Keratinocyte (primary cell): ENCODE measurements at regions not wholly inside any gene's neighbourhood (a gene's known extent, or its start where the extent isn't known, plus 50 kb on each side); places are given as distances from the start of the nearest gene placed in this dataset.

Source experiments
- DNase-seq: peaks from one replicate; pipeline ENCODE4 v3.0.0-alpha.2; 2011; ENCODE audit warnings: low read depth, missing footprints, low spot score
- FAIRE-seq: peaks from 2 replicates; lab custom pipeline; 2011; peaks lifted over from hg19 to GRCh38; lab: Jason Lieb, UNC
- H2AFZ ChIP-seq: 2 replicates; pipeline ENCODE4 v1.6.0; 2012; ENCODE audit warnings: low read length, control low read depth, inconsistent platforms; ENCODE audit not compliant: control insufficient read depth
- H3K27ac ChIP-seq: 2 replicates; pipeline ENCODE4 v1.5.1; 2011; ENCODE audit warnings: low read length; ENCODE audit not compliant: control insufficient read depth, insufficient read depth
- H3K27me3 ChIP-seq: 3 replicates; pipeline ENCODE4 v1.6.0; 2011; ENCODE audit warnings: low read length; ENCODE audit not compliant: control insufficient read depth, insufficient read depth; ENCODE audit errors: extremely low read depth
- H3K36me3 ChIP-seq, 2 experiments: 2 replicates in 1 of 2; 3 replicates in 1 of 2; pipeline ENCODE4 v1.5.1; 2011; ENCODE audit warnings: low read length in 2 of 2, mild to moderate bottlenecking in 1 of 2; ENCODE audit not compliant: control insufficient read depth in 2 of 2, insufficient read depth in 2 of 2; ENCODE audit errors: extremely low read depth in 1 of 2
- H3K4me1 ChIP-seq: 3 replicates; pipeline ENCODE4 v1.5.1; 2011; ENCODE audit warnings: low read length; ENCODE audit not compliant: control insufficient read depth, insufficient read depth; ENCODE audit errors: extremely low read depth
- H3K4me2 ChIP-seq: 3 replicates; pipeline ENCODE4 v1.6.0; 2011; ENCODE audit warnings: low read depth, low read length; ENCODE audit not compliant: control insufficient read depth, insufficient read depth; ENCODE audit errors: extremely low read depth
- H3K4me3 ChIP-seq, 3 experiments: fragments of 200-600 bp in 1 of 3; sonication (generic) in 1 of 3; 2 replicates in 2 of 3; 3 replicates in 1 of 3; pipeline ENCODE4 v1.5.1; 2011 to 2016; ENCODE audit warnings: low read length in 3 of 3, mild to moderate bottlenecking in 3 of 3, control low read depth in 2 of 3, inconsistent platforms in 1 of 3, low read depth in 1 of 3, mixed read lengths in 1 of 3, mixed run types in 1 of 3, moderate library complexity in 1 of 3; ENCODE audit not compliant: control insufficient read depth in 2 of 3, insufficient read depth in 2 of 3; ENCODE audit errors: extremely low read depth in 1 of 3
- H3K79me2 ChIP-seq: 2 replicates; pipeline ENCODE4 v1.6.0; 2012; ENCODE audit warnings: low read length; ENCODE audit not compliant: control insufficient read depth, insufficient read depth
- H3K9ac ChIP-seq: 3 replicates; pipeline ENCODE4 v1.6.0; 2011; ENCODE audit warnings: low read length; ENCODE audit not compliant: control insufficient read depth, insufficient read depth; ENCODE audit errors: extremely low read depth
- H3K9me1 ChIP-seq: 3 replicates; pipeline ENCODE4 v1.6.0; 2011; ENCODE audit warnings: low read length; ENCODE audit not compliant: control insufficient read depth, insufficient read depth; ENCODE audit errors: extremely low read depth
- H3K9me3 ChIP-seq: 2 replicates; pipeline ENCODE4 v1.5.1; 2012; ENCODE audit warnings: low read depth, low read length; ENCODE audit not compliant: control insufficient read depth
- H4K20me1 ChIP-seq: 3 replicates; pipeline ENCODE4 v1.6.0; 2011; ENCODE audit warnings: low read length; ENCODE audit not compliant: control insufficient read depth, insufficient read depth; ENCODE audit errors: extremely low read depth
- CTCF ChIP-seq, 3 experiments: IDR thresholded peaks in 1 of 3; conservative IDR thresholded peaks in 1 of 3; optimal IDR thresholded peaks in 1 of 3; 2 replicates in 2 of 3; 3 replicates in 1 of 3; pipeline versions ENCODE3 to v1.5.1; 2011; ENCODE audit warnings: low read length in 3 of 3, mild to moderate bottlenecking in 3 of 3, moderate library complexity in 2 of 3, control low read depth in 1 of 3, inconsistent platforms in 1 of 3; ENCODE audit not compliant: insufficient read depth in 2 of 3; ENCODE audit errors: extremely low read depth in 1 of 3
- EZH2 ChIP-seq: IDR thresholded peaks from one replicate; pipeline ENCODE4 v1.6.1; 2012; ENCODE audit warnings: inconsistent platforms, mild to moderate bottlenecking, low read length, moderate library complexity
- dilution Hi-C: fragments of 300-500 bp; cut with MboI; formaldehyde crosslinking; loops from one replicate; pipeline ENCODE4 v1.7.0; 2020; ENCODE audit warnings: low sequenced_read_pairs; ENCODE audit not compliant: extremely low pct_ligation_motif_present

GRCh38 chr10:118537623-118538022 is 57.8 kb downstream of the PRLHR start:
- Histone ChIP-seq H3K9ac (no peak overlapping the region), H3K9me3 (no peaks in the 10 kb centered on the region), H2AFZ (no peak overlapping the region), H3K4me3 (no peak overlapping the region), H3K27me3 (no peaks in the 10 kb centered on the region), H3K4me1 (peaks cover 11% of the 10 kb centered on the region), H3K79me2 (no peaks in the 10 kb centered on the region), H3K9me1 (no peaks in the 10 kb centered on the region), H4K20me1 (no peaks in the 10 kb centered on the region), H3K27ac (no peak overlapping the region), H3K36me3 (no peaks in the 10 kb centered on the region), H3K4me2 (no peak overlapping the region)
- DNase-seq (no peak), FAIRE-seq (no peak)
- TF ChIP-seq EZH2: no peak
- TF ChIP-seq CTCF (optimal IDR thresholded peaks at IDR 0.05 in 1 of 3, IDR thresholded peaks at IDR 0.05 in 1 of 3, conservative IDR thresholded peaks at IDR 0.05 in 1 of 3; ENCODE audit: extremely low read depth in 1 of 3, insufficient read depth in 2 of 3, low read length in 3 of 3): no peak
- dilution Hi-C loops: no loop called here

- Histone ChIP-seq H3K9ac (no peak overlapping the region), H3K27me3 (no peaks in the 10 kb centered on the region), H3K4me1 (peaks cover 4% of the 10 kb centered on the region), H3K36me3 (no peaks in the 10 kb centered on the region), H4K20me1 (no peaks in the 10 kb centered on the region), H3K27ac (no peak overlapping the region), H3K4me2 (no peak overlapping the region), H3K9me1 (no peaks in the 10 kb centered on the region), H3K9me3 (no peaks in the 10 kb centered on the region), H3K79me2 (no peaks in the 10 kb centered on the region), H3K4me3 (no peak overlapping the region), H2AFZ (no peak overlapping the region)
- dilution Hi-C loops: no loop called here
- TF ChIP-seq EZH2: no peak
- no peak for TF ChIP-seq CTCF (optimal IDR thresholded peaks at IDR 0.05 in 1 of 3, IDR thresholded peaks at IDR 0.05 in 1 of 3, conservative IDR thresholded peaks at IDR 0.05 in 1 of 3; ENCODE audit: extremely low read depth in 1 of 3, insufficient read depth in 2 of 3, low read length in 3 of 3)
- DNase-seq (no peak), FAIRE-seq (no peak)
These were observed 61.3 kb downstream of the PRLHR start for GRCh38 chr10:118534136-118534535.
